ENCODE measurements at regions not wholly inside any gene's neighbourhood (a gene's known extent, or its start where the extent isn't known, plus 50 kb on each side); places are given as distances from the start of the nearest gene placed in this dataset.

DNA sequence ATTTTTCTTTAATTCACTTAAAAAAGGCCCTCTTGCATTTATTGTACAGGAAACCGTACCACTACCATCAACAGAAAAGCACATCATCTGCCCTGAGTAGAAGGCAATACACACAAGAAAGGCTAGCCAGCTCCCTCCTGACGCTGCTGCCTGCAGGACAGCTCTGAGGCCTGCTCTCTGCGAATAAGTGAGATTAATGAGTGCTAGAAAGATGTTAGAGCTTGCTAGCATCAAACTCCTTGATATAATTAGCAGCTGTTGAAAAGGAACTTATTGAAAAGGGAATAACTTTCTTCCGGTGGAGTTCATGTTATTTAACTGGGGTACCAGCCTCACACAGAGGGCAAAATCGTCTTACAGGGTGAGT is 56.1 kb downstream of the INHBB start:
- TF ChIP-seq, protein P1, sequence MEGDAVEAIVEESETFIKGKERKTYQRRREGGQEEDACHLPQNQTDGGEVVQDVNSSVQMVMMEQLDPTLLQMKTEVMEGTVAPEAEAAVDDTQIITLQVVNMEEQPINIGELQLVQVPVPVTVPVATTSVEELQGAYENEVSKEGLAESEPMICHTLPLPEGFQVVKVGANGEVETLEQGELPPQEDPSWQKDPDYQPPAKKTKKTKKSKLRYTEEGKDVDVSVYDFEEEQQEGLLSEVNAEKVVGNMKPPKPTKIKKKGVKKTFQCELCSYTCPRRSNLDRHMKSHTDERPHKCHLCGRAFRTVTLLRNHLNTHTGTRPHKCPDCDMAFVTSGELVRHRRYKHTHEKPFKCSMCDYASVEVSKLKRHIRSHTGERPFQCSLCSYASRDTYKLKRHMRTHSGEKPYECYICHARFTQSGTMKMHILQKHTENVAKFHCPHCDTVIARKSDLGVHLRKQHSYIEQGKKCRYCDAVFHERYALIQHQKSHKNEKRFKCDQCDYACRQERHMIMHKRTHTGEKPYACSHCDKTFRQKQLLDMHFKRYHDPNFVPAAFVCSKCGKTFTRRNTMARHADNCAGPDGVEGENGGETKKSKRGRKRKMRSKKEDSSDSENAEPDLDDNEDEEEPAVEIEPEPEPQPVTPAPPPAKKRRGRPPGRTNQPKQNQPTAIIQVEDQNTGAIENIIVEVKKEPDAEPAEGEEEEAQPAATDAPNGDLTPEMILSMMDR (IDR thresholded peaks at IDR 0.05) = no peak
- TF ChIP-seq POLR2AphosphoS5 (IDR thresholded peaks at IDR 0.05) = no peak
